Fibroblast of villous mesenchyme (primary cell): ENCODE measurements at regions not wholly inside any gene's neighbourhood (a gene's known extent, or its start where the extent isn't known, plus 50 kb on each side); places are given as distances from the start of the nearest gene placed in this dataset.
"Not testable (repeated sequence)": the region's sequence is repeated elsewhere in the genome, so short reads cannot be mapped to it uniquely, and the experiment has no call there.

ENCODE experiments used
- DNase-seq: peaks from one replicate; pipeline ENCODE4 v3.0.0-alpha.2; 2010; ENCODE audit warnings: low read depth
- H3K4me3 ChIP-seq: 2 replicates; pipeline ENCODE4 v1.5.1; 2011; ENCODE audit warnings: low read depth, mild to moderate bottlenecking, low read length
- CTCF ChIP-seq: IDR thresholded peaks from 2 replicates; pipeline ENCODE4 v1.5.1; 2012; ENCODE audit warnings: low read depth, mild to moderate bottlenecking, low read length; ENCODE audit not compliant: insufficient read depth

- H3K4me3 ChIP-seq = no peak overlapping the region
- no peak for DNase-seq
- TF ChIP-seq CTCF = no peak
Measured at GRCh38 chr2:109677835-109678580, 63.8 kb downstream of the SOWAHC start.

GRCh38 chr2:109678724-109679201, 64.6 kb downstream of the SOWAHC start:
- H3K4me3 ChIP-seq, DNase-seq: not testable (repeated sequence)

- TF ChIP-seq CTCF = no peak
- no peak overlapping the region for H3K4me3 ChIP-seq
- DNase-seq = no peak
Measured at GRCh38 chr2:109679225-109679624, 65.1 kb downstream of the SOWAHC start.

GRCh38 chr2:109679626-109680025, 65.5 kb downstream of the SOWAHC start:
- no peak overlapping the region for H3K4me3 ChIP-seq
- DNase-seq = no peak
- TF ChIP-seq CTCF = no peak

GRCh38 chr2:109680523-109681297, 66.5 kb downstream of the SOWAHC start:
- no peak overlapping the region for H3K4me3 ChIP-seq
- no peak for TF ChIP-seq CTCF
- DNase-seq = no peak

GRCh38 chr2:109681633-109682380, 67.6 kb downstream of the SOWAHC start:
- no peak for TF ChIP-seq CTCF
- no peak overlapping the region for H3K4me3 ChIP-seq
- no peak for DNase-seq

- TF ChIP-seq CTCF = no peak
- no peak overlapping the region for H3K4me3 ChIP-seq
- no peak for DNase-seq
Measured at GRCh38 chr2:109683452-109683851, 69.3 kb downstream of the SOWAHC start.
